GM18909 (cell line): ENCODE measurements at regions not wholly inside any gene's neighbourhood (a gene's known extent, or its start where the extent isn't known, plus 50 kb on each side); places are given as distances from the start of the nearest gene placed in this dataset.
"Not testable (repeated sequence)": the region's sequence is repeated elsewhere in the genome, so short reads cannot be mapped to it uniquely, and the experiment has no call there.

Source experiments
- ATAC-seq: cut with Tn5 transposase; IDR thresholded peaks from one replicate; pipeline ENCODE4 v1.9.1; 2021; ENCODE audit warnings: mild to moderate bottlenecking; ENCODE audit not compliant: unreplicated experiment, poor library complexity

GRCh38 chr6:86285876-86286275, 643.2 kb upstream of the SYNCRIP start:
- no peak for ATAC-seq

GRCh38 chr6:86284809-86285480, 642.3 kb upstream of the SYNCRIP start:
- ATAC-seq: not testable (repeated sequence)

- not testable (repeated sequence) for ATAC-seq
Observed at GRCh38 chr6:86283596-86283995, 640.9 kb upstream of the SYNCRIP start.

GRCh38 chr6:86276056-86276455, 633.4 kb upstream of the SYNCRIP start:
- no peak for ATAC-seq

GRCh38 chr6:86273936-86274335, 631.2 kb upstream of the SYNCRIP start:
- ATAC-seq: no peak

- no peak for ATAC-seq
Observed at GRCh38 chr6:86256615-86257187, 614.0 kb upstream of the SYNCRIP start.

GRCh38 chr6:86255973-86256372, 613.3 kb upstream of the SYNCRIP start:
- no peak for ATAC-seq

GRCh38 chr6:86251106-86251505, 608.4 kb upstream of the SYNCRIP start:
- ATAC-seq: no peak

GRCh38 chr6:86217906-86218305, 575.2 kb upstream of the SYNCRIP start:
- no peak for ATAC-seq

- ATAC-seq: no peak
Observed at GRCh38 chr6:86215323-86215722, 572.6 kb upstream of the SYNCRIP start.

- no peak for ATAC-seq
Observed at GRCh38 chr6:86205980-86206379, 563.3 kb upstream of the SYNCRIP start.

GRCh38 chr6:86203044-86203443, 560.4 kb upstream of the SYNCRIP start:
- peak; percentile 68 for ATAC-seq

- ATAC-seq: no peak
Observed at GRCh38 chr6:86193821-86194220, 551.1 kb upstream of the SYNCRIP start.

GRCh38 chr6:86192123-86192522, 549.4 kb upstream of the SYNCRIP start:
- ATAC-seq: peak; percentile 95

- not testable (repeated sequence) for ATAC-seq
Observed at GRCh38 chr6:86175149-86175548, 532.5 kb upstream of the SYNCRIP start.

GRCh38 chr6:86154852-86155251, 512.2 kb upstream of the SYNCRIP start:
- no peak for ATAC-seq

GRCh38 chr6:86153521-86153920, 510.8 kb upstream of the SYNCRIP start:
- no peak for ATAC-seq

- no peak for ATAC-seq
Observed at GRCh38 chr6:86152546-86152945, 509.9 kb upstream of the SYNCRIP start.

- no peak for ATAC-seq
Observed at GRCh38 chr6:86148586-86148985, 505.9 kb upstream of the SYNCRIP start.

- no peak for ATAC-seq
Observed at GRCh38 chr6:86147859-86148258, 505.2 kb upstream of the SYNCRIP start.

GRCh38 chr6:86147311-86147710, 504.6 kb upstream of the SYNCRIP start:
- ATAC-seq: no peak

- ATAC-seq: not testable (repeated sequence)
Observed at GRCh38 chr6:86146751-86147150, 504.1 kb upstream of the SYNCRIP start.
